ENCODE measurements at regions not wholly inside any gene's neighbourhood (a gene's known extent, or its start where the extent isn't known, plus 50 kb on each side); places are given as distances from the start of the nearest gene placed in this dataset.

DNA sequence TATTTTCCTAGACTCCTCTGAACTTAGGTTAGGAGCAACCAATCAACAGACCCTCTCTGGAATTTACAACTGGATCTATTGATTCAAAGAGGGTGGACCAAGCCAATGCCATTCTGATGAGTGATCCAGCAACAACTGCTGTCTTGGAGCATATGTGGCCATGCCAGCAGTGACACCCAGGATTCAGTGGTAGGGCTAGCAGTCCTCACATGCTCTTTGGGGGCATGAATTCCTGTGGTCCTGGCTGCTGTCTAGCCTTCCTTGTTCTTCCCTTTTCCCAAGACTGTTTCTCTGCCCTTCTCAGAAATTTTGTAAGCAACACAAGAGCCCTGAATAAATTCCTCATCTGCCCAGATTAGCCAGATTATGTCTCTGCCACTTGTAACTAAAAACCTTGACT, 61.5 kb upstream of the GATB start:
- TF ChIP-seq, protein P1, sequence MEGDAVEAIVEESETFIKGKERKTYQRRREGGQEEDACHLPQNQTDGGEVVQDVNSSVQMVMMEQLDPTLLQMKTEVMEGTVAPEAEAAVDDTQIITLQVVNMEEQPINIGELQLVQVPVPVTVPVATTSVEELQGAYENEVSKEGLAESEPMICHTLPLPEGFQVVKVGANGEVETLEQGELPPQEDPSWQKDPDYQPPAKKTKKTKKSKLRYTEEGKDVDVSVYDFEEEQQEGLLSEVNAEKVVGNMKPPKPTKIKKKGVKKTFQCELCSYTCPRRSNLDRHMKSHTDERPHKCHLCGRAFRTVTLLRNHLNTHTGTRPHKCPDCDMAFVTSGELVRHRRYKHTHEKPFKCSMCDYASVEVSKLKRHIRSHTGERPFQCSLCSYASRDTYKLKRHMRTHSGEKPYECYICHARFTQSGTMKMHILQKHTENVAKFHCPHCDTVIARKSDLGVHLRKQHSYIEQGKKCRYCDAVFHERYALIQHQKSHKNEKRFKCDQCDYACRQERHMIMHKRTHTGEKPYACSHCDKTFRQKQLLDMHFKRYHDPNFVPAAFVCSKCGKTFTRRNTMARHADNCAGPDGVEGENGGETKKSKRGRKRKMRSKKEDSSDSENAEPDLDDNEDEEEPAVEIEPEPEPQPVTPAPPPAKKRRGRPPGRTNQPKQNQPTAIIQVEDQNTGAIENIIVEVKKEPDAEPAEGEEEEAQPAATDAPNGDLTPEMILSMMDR (IDR thresholded peaks at IDR 0.05; ENCODE audit: low read depth, low read length) = no peak
- TF ChIP-seq POLR2A (IDR thresholded peaks at IDR 0.05; ENCODE audit: extremely low read depth, insufficient read length) = no peak
- no peak for TF ChIP-seq MAX (IDR thresholded peaks at IDR 0.05; ENCODE audit: low read depth, low read length)
- TF ChIP-seq MYC (IDR thresholded peaks at IDR 0.05; ENCODE audit: low read depth, low read length) = no peak

All from NB4 (cell line).